Caco-2 (cell line): ENCODE measurements at regions not wholly inside any gene's neighbourhood (a gene's known extent, or its start where the extent isn't known, plus 50 kb on each side); places are given as distances from the start of the nearest gene placed in this dataset.
"Not testable (repeated sequence)": the region's sequence is repeated elsewhere in the genome, so short reads cannot be mapped to it uniquely, and the experiment has no call there.

Experiments
- BruUV-seq: library from RNA; stranded (reverse); fragments of 400-500 nt; replicated peaks from 2 replicates; lab custom pipeline; 2021; lab: Mats Ljungman, UMichigan
- CTCF ChIA-PET: fragments of 300-600 bp; sonication (Branson Sonifier 250); formaldehyde crosslinking; loops from one replicate; lab custom pipeline; 2022; ENCODE audit warnings: antibody characterized with exemption; lab: Charles Lee
- POLR2A ChIA-PET: fragments of 300-600 bp; sonication (Branson Sonifier 250); formaldehyde crosslinking; loops from one replicate; lab custom pipeline; 2022; ENCODE audit warnings: antibody characterized with exemption; lab: Charles Lee
- DNase-seq, 2 experiments: peaks; one replicate each; pipeline versions ENCODE4 v3.0.0 to v3.0.0-alpha.2; 2020 to 2022
- H3K27me3 ChIP-seq: replicated peaks from 2 replicates; pipeline ENCODE4 v1.6.0; 2011; ENCODE audit warnings: low read length; ENCODE audit not compliant: control insufficient read depth, insufficient read depth
- H3K36me3 ChIP-seq: 2 replicates; pipeline ENCODE4 v1.5.1; 2011; ENCODE audit warnings: low read length; ENCODE audit not compliant: control insufficient read depth, insufficient read depth
- H3K4me1 ChIP-seq: fragments of 250-450 bp; sonication (Bioruptor Pico); 2 replicates; pipeline ENCODE4 v1.5.1; 2020; ENCODE audit warnings: mild to moderate bottlenecking
- H3K4me3 ChIP-seq: 2 replicates; pipeline ENCODE4 v1.5.1; 2011; ENCODE audit warnings: low read depth, mild to moderate bottlenecking, control low read depth, low read length
- H3K9me3 ChIP-seq: fragments of 250-450 bp; sonication (Bioruptor Pico); 2 replicates; pipeline ENCODE4 v1.5.1; 2020; ENCODE audit warnings: mild to moderate bottlenecking, moderate library complexity
- H3K27ac Mint-ChIP-seq: one replicate; pipeline ENCODE4 v1.8.0; 2022; ENCODE audit warnings: mixed read lengths; ENCODE audit not compliant: unreplicated experiment
- H3K27me3 Mint-ChIP-seq: one replicate; pipeline ENCODE4 v1.8.0; 2022; ENCODE audit warnings: mixed read lengths; ENCODE audit not compliant: insufficient read depth, unreplicated experiment
- H3K36me3 Mint-ChIP-seq: one replicate; pipeline ENCODE4 v1.8.0; 2022; ENCODE audit warnings: mild to moderate bottlenecking, mixed read lengths; ENCODE audit not compliant: insufficient read depth, unreplicated experiment
- H3K4me1 Mint-ChIP-seq: one replicate; pipeline ENCODE4 v1.8.0; 2022; ENCODE audit warnings: low read depth, mixed read lengths; ENCODE audit not compliant: unreplicated experiment
- H3K4me3 Mint-ChIP-seq: one replicate; pipeline ENCODE4 v1.8.0; 2022; ENCODE audit warnings: mild to moderate bottlenecking, moderate library complexity, mixed read lengths; ENCODE audit not compliant: unreplicated experiment
- H3K9me3 Mint-ChIP-seq: one replicate; pipeline ENCODE4 v1.8.0; 2022; ENCODE audit warnings: mixed read lengths; ENCODE audit not compliant: unreplicated experiment
- CTCF ChIP-seq, 2 experiments: fragments of 200-600 bp in 1 of 2; IDR thresholded peaks; 1 replicate in 1 of 2; 2 replicates in 1 of 2; pipeline versions ENCODE4 v1.5.1 to v1.8.0; 2011 to 2022; ENCODE audit warnings: antibody characterized with exemption in 1 of 2, control low read depth in 1 of 2, inconsistent platforms in 1 of 2, low read depth in 1 of 2, low read length in 1 of 2, mild to moderate bottlenecking in 1 of 2, moderate library complexity in 1 of 2; ENCODE audit not compliant: insufficient read depth in 1 of 2, severe bottlenecking in 1 of 2, unreplicated experiment in 1 of 2
- intact Hi-C: fragments of 100-400 bp; cut with micrococcal nuclease; formaldehyde crosslinking; loops from one replicate; pipeline ENCODE4 v1.10.0; 2022; ENCODE audit not compliant: unreplicated experiment

- no peaks in the 10 kb centered on the region for H3K27me3 Mint-ChIP-seq
Observed at GRCh38 chr7:93715234-93715633, 140.7 kb upstream of the CALCR start.

GRCh38 chr7:93711926-93712325 is 137.4 kb upstream of the CALCR start:
- no peaks in the 10 kb centered on the region for H3K4me1 ChIP-seq
- intact Hi-C loops, result loop anchor here (10.0 kb wide), 1 partner anchor 193 kb away; the partner anchor contains the start of gene GNGT1
- Mint-ChIP-seq H3K4me1 (no peaks in the 10 kb centered on the region), H3K27me3 (no peaks in the 10 kb centered on the region), H3K4me3 (no peak overlapping the region), H3K36me3 (no peaks in the 10 kb centered on the region), H3K27ac (no peak overlapping the region), H3K9me3 (no peaks in the 10 kb centered on the region)
- no peak overlapping the region for H3K4me3 ChIP-seq
- ChIA-PET POLR2A (no interaction called here), CTCF (no interaction called here)
- no peak for DNase-seq
- no peaks in the 10 kb centered on the region for H3K9me3 ChIP-seq
- H3K36me3 ChIP-seq, result no peaks in the 10 kb centered on the region
- H3K27me3 ChIP-seq, result no peaks in the 10 kb centered on the region
- no TSS peak for BruUV-seq
- TF ChIP-seq CTCF (IDR thresholded peaks at IDR 0.05; ENCODE audit: insufficient read depth in 1 of 2, low read depth in 1 of 2, low read length in 1 of 2, severe bottlenecking in 1 of 2, unreplicated experiment in 1 of 2), result no peak

More at GRCh38 chr7:93715234-93715633, 140.7 kb upstream of the CALCR start:
- Mint-ChIP-seq H3K4me1 (no peaks in the 10 kb centered on the region), H3K4me3 (no peak overlapping the region), H3K27ac (no peak overlapping the region), H3K9me3 (no peaks in the 10 kb centered on the region), H3K36me3 (no peaks in the 10 kb centered on the region)
- DNase-seq, result peak; percentile 58 to 71
- no TSS peak for BruUV-seq
- peak; percentile 70 to 82 for TF ChIP-seq CTCF (IDR thresholded peaks at IDR 0.05; ENCODE audit: insufficient read depth in 1 of 2, low read depth in 1 of 2, low read length in 1 of 2, severe bottlenecking in 1 of 2, unreplicated experiment in 1 of 2)
- H3K4me3 ChIP-seq, result no peak overlapping the region
- H3K4me1 ChIP-seq, result peaks cover 12% of the 10 kb centered on the region
- no peaks in the 10 kb centered on the region for H3K27me3 ChIP-seq
- ChIA-PET CTCF (interaction anchor here (1.0 kb wide), 1 partner anchor 14 kb away, joined by 3 read pairs; no protein-coding TSS in a partner anchor), POLR2A (no interaction called here)
- H3K36me3 ChIP-seq, result no peaks in the 10 kb centered on the region
- no peaks in the 10 kb centered on the region for H3K9me3 ChIP-seq
- intact Hi-C loops, result loop anchor here (1.0 to 10.0 kb wide), 4 partner anchors 93 to 508 kb away; partner anchors contain the start of gene GNGT1

- POLR2A ChIA-PET, H3K9me3 ChIP-seq, H3K4me1 ChIP-seq, H3K36me3 Mint-ChIP-seq, H3K36me3 ChIP-seq, DNase-seq, intact Hi-C loops, H3K4me1 Mint-ChIP-seq, H3K27ac Mint-ChIP-seq, H3K4me3 ChIP-seq, BruUV-seq, H3K4me3 Mint-ChIP-seq, H3K9me3 Mint-ChIP-seq, H3K27me3 Mint-ChIP-seq, CTCF ChIA-PET, H3K27me3 ChIP-seq: not testable (repeated sequence)
Observed at GRCh38 chr7:93708255-93708654, 133.7 kb upstream of the CALCR start.

GRCh38 chr7:93707249-93707648 is 132.7 kb upstream of the CALCR start:
- Mint-ChIP-seq H3K9me3 (no peaks in the 10 kb centered on the region), H3K4me3 (no peak overlapping the region), H3K4me1 (no peaks in the 10 kb centered on the region), H3K36me3 (no peaks in the 10 kb centered on the region), H3K27me3 (no peaks in the 10 kb centered on the region), H3K27ac (no peak overlapping the region)
- intact Hi-C loops, result no loop called here
- TF ChIP-seq CTCF (IDR thresholded peaks at IDR 0.05; ENCODE audit: insufficient read depth in 1 of 2, low read depth in 1 of 2, low read length in 1 of 2, severe bottlenecking in 1 of 2, unreplicated experiment in 1 of 2), result no peak
- no peak overlapping the region for H3K4me3 ChIP-seq
- no peaks in the 10 kb centered on the region for H3K36me3 ChIP-seq
- H3K9me3 ChIP-seq, result no peaks in the 10 kb centered on the region
- DNase-seq, result no peak
- no peaks in the 10 kb centered on the region for H3K27me3 ChIP-seq
- H3K4me1 ChIP-seq, result no peaks in the 10 kb centered on the region
- POLR2A ChIA-PET, result no interaction called here
- no TSS peak for BruUV-seq
- CTCF ChIA-PET, result no interaction called here

- H3K27me3 Mint-ChIP-seq, H3K4me1 ChIP-seq, H3K27ac Mint-ChIP-seq, intact Hi-C loops, DNase-seq, H3K4me3 ChIP-seq, H3K36me3 ChIP-seq, BruUV-seq, POLR2A ChIA-PET, H3K9me3 ChIP-seq, H3K4me1 Mint-ChIP-seq, CTCF ChIA-PET, H3K9me3 Mint-ChIP-seq, H3K4me3 Mint-ChIP-seq, H3K27me3 ChIP-seq, H3K36me3 Mint-ChIP-seq: not testable (repeated sequence)
Observed at GRCh38 chr7:93706162-93706561, 131.6 kb upstream of the CALCR start.
